Stomach (tissue), 4 donors: ENCODE measurements at regions not wholly inside any gene's neighbourhood (a gene's known extent, or its start where the extent isn't known, plus 50 kb on each side); places are given as distances from the start of the nearest gene placed in this dataset.
"Not testable (repeated sequence)": the region's sequence is repeated elsewhere in the genome, so short reads cannot be mapped to it uniquely, and the experiment has no call there.

ENCODE experiments used
- EP300 ChIP-seq: sonication (generic); formaldehyde crosslinking; IDR thresholded peaks from one replicate; pipeline ENCODE4 v1.6.1; 2017; ENCODE audit warnings: antibody characterized with exemption
- POLR2A ChIP-seq, 4 donors: fragments of 450-650 bp; IDR thresholded peaks; one replicate each; pipeline ENCODE4 v1.6.1; 2016; ENCODE audit warnings: antibody characterized with exemption in 4 of 4, control low read depth in 2 of 4, mild to moderate bottlenecking in 1 of 4, moderate library complexity in 1 of 4
- TF ChIP-seq, protein P1 (sequence below), 7 experiments: fragments of 450-650 bp in 4 of 7; fragments of 200-600 bp in 3 of 7; sonication (generic) in 3 of 7; IDR thresholded peaks; one replicate each; pipeline ENCODE4 v1.5.1; 2016 to 2019; ENCODE audit warnings: antibody characterized with exemption in 7 of 7, control low read depth in 2 of 7, mild to moderate bottlenecking in 1 of 7

GRCh38 chr2:209300766-209301165 lies 123.1 kb upstream of the MAP2 start:
- not testable (repeated sequence) for TF ChIP-seq POLR2A (IDR thresholded peaks at IDR 0.05); EP300
- TF ChIP-seq, protein P1, sequence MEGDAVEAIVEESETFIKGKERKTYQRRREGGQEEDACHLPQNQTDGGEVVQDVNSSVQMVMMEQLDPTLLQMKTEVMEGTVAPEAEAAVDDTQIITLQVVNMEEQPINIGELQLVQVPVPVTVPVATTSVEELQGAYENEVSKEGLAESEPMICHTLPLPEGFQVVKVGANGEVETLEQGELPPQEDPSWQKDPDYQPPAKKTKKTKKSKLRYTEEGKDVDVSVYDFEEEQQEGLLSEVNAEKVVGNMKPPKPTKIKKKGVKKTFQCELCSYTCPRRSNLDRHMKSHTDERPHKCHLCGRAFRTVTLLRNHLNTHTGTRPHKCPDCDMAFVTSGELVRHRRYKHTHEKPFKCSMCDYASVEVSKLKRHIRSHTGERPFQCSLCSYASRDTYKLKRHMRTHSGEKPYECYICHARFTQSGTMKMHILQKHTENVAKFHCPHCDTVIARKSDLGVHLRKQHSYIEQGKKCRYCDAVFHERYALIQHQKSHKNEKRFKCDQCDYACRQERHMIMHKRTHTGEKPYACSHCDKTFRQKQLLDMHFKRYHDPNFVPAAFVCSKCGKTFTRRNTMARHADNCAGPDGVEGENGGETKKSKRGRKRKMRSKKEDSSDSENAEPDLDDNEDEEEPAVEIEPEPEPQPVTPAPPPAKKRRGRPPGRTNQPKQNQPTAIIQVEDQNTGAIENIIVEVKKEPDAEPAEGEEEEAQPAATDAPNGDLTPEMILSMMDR (IDR thresholded peaks at IDR 0.05), result not testable (repeated sequence)
